ENCODE measurements at regions not wholly inside any gene's neighbourhood (a gene's known extent, or its start where the extent isn't known, plus 50 kb on each side); places are given as distances from the start of the nearest gene placed in this dataset.

DNA sequence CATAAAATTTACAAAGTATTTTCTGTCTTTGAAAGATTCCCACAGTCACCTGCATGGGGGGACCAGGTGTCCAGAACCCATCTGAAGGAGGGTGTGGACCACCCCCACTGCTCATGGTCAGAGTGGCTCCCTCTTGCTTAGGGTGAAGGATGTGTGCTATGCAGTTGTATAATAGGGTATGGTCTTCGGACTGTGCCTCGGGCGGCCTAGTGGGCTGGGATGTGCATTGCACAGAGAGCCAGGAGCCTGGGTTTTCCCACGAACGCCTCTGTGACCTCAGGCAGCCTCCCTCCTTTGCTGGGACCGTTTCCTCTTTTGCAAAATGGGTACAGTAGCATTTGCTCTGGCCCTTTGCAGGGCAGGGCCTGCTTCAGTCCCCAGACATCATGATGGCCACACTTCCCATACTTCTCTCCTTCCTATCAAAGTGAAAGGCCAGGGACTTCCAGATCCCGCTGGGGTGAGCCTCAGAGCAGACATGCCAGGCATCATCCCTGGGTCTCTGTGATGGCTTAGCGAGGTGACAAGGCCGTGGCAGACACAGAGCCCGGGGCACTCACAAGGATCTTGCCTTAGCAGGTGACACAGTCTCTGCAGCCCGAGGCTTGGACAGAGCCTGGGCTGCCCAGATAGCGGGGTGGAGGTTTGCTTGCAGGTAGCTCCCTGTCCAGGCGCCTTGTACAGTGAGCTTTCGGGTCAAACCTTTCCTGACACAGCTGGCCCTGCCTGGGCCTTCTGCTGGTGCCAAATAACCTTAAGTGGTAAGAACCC is 59.4 kb upstream of the ZNF536 start:
- TF ChIP-seq, protein P1, sequence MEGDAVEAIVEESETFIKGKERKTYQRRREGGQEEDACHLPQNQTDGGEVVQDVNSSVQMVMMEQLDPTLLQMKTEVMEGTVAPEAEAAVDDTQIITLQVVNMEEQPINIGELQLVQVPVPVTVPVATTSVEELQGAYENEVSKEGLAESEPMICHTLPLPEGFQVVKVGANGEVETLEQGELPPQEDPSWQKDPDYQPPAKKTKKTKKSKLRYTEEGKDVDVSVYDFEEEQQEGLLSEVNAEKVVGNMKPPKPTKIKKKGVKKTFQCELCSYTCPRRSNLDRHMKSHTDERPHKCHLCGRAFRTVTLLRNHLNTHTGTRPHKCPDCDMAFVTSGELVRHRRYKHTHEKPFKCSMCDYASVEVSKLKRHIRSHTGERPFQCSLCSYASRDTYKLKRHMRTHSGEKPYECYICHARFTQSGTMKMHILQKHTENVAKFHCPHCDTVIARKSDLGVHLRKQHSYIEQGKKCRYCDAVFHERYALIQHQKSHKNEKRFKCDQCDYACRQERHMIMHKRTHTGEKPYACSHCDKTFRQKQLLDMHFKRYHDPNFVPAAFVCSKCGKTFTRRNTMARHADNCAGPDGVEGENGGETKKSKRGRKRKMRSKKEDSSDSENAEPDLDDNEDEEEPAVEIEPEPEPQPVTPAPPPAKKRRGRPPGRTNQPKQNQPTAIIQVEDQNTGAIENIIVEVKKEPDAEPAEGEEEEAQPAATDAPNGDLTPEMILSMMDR (IDR thresholded peaks at IDR 0.05): no peak
- TF ChIP-seq POLR2A (IDR thresholded peaks at IDR 0.05): no peak

Measured in body of pancreas (tissue), 4 donors.